ENCODE measurements at regions not wholly inside any gene's neighbourhood (a gene's known extent, or its start where the extent isn't known, plus 50 kb on each side); places are given as distances from the start of the nearest gene placed in this dataset.

DNA sequence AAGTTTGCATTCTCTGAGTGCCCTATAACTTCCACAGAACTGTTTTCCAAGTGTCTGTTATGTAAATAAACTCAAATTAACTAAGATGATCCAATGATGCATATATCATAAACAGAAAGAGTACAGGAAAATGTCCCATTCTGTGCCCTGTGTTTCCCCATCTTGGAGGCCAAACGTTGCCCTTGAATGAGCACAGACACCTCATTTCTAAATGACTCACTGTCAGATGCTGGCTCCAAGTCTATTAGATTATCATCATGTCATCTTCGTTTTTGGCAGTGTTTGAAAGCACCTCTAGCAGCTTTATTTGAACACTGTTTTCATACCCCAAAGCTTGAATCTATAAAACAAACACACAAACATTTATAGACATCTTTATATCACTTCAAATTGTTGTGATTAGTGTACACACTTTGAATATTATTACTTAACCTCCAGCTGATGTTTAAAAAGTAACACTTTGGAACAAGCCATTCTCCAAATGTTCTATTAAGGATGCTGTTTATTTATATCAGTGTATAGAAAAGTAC lies 424.2 kb downstream of the NOVA1 start:
- Mint-ChIP-seq H3K9me3 (peaks cover 4% of the 10 kb centered on the region), H3K27me3 (no peaks in the 10 kb centered on the region), H3K4me1 (no peaks in the 10 kb centered on the region), H3K4me3 (no peak overlapping the region), H3K36me3 (ENCODE audit: low read depth) (no peaks in the 10 kb centered on the region), H3K27ac (no peak overlapping the region)
- CTCF ChIA-PET, result no interaction called here
- DNase-seq, result no peak
- POLR2A ChIA-PET, result no interaction called here

DNA sequence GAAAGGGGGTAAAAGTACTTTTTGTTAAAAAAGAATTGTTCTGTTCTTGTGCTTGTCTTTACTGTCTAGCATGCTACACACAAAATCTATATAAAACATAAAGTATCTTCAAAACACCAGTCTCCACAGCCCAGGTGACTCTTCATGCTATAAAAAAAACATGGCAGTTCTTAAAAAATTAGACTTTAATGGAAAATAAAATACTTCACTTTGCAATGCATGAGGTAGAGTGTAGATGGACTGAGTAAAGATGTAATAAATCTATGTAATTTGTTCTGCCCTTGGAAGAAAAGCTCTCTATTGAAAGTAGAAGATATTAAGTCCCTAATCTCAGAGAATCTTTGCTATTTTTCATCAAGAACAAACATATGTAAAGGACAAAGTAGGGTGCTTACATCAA lies 425.4 kb downstream of the NOVA1 start:
- ChIA-PET POLR2A (no interaction called here), CTCF (no interaction called here)
- Mint-ChIP-seq H3K27me3 (no peaks in the 10 kb centered on the region), H3K36me3 (ENCODE audit: low read depth) (no peaks in the 10 kb centered on the region), H3K9me3 (peaks cover 4% of the 10 kb centered on the region), H3K27ac (no peak overlapping the region), H3K4me1 (no peaks in the 10 kb centered on the region), H3K4me3 (no peak overlapping the region)
- DNase-seq, result no peak

DNA sequence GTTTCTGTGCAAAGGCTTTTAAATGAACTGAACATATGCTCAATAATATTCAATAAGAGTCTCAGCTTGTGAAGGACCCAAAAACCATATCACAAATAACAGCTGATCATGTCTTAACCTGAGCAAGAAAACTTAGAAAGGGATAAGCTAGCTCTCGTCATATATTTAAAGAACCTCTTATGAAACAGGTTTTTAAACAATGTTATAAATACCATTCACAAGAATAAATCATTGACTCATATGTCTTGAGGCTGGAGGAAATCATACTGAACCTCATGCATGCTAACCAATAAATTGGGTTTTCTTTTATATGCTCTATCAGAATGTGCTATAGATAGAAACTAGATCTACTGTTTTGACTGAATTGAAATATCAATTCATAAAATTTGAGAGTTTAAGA lies 426.9 kb downstream of the NOVA1 start:
- H3K27me3 Mint-ChIP-seq, result no peaks in the 10 kb centered on the region
- no peaks in the 10 kb centered on the region for H3K4me1 Mint-ChIP-seq
- H3K9me3 Mint-ChIP-seq, result peaks cover 4% of the 10 kb centered on the region
- no peak overlapping the region for H3K27ac Mint-ChIP-seq
- CTCF ChIA-PET, result no interaction called here
- no peak for DNase-seq
- H3K4me3 Mint-ChIP-seq, result no peak overlapping the region
- POLR2A ChIA-PET, result no interaction called here
- H3K36me3 Mint-ChIP-seq (ENCODE audit: low read depth), result no peaks in the 10 kb centered on the region

DNA sequence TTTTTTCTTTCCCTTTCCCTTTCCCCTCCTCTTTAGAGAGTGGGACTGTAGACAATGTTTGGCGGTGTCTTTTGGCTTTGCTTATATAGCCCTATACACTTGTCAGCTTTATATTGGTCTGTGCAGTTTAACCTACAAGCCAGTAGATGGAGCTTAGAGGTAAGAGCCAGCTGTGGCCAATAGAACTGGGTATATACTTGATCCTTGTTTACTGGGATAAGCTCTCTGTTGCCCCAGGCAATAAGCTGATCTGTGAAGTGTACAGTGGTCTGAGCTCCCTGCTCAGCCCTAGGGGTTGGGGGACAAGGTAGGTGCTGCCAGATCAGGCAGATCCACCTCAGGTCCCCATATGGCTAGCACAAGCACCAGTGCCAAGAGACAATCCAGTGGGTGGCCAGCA lies 434.1 kb downstream of the NOVA1 start:
- H3K36me3 Mint-ChIP-seq (ENCODE audit: low read depth), result no peaks in the 10 kb centered on the region
- ChIA-PET CTCF (no interaction called here), POLR2A (no interaction called here)
- DNase-seq, result no peak
- H3K9me3 Mint-ChIP-seq, result peaks cover 13% of the 10 kb centered on the region
- H3K4me3 Mint-ChIP-seq, result no peak overlapping the region
- no peaks in the 10 kb centered on the region for H3K4me1 Mint-ChIP-seq
- H3K27ac Mint-ChIP-seq, result no peak overlapping the region
- no peaks in the 10 kb centered on the region for H3K27me3 Mint-ChIP-seq

DNA sequence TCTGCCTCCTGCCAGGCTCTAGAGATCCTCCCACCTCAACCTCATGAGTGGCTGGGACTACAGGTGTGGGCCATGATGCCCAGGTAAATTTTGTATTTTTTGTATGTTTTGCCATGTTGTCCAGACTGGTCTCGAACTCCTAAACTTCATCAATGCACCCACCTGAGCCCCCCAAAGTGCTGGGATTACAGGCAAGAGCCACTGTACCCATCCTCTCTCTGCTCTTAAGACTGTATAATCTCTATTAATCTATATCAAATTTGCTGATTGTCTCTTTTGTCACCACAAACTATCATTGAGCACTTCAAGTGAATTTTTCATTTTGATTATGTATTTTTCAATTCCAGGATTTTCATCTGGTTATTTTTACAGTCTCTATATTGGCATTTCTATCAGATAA lies 440.3 kb downstream of the NOVA1 start:
- no peaks in the 10 kb centered on the region for H3K4me1 Mint-ChIP-seq
- no peak for DNase-seq
- no peaks in the 10 kb centered on the region for H3K27me3 Mint-ChIP-seq
- peaks cover 14% of the 10 kb centered on the region for H3K9me3 Mint-ChIP-seq
- no peaks in the 10 kb centered on the region for H3K36me3 Mint-ChIP-seq (ENCODE audit: low read depth)
- H3K4me3 Mint-ChIP-seq, result no peak overlapping the region
- no peak overlapping the region for H3K27ac Mint-ChIP-seq
- ChIA-PET CTCF (no interaction called here), POLR2A (no interaction called here)

DNA sequence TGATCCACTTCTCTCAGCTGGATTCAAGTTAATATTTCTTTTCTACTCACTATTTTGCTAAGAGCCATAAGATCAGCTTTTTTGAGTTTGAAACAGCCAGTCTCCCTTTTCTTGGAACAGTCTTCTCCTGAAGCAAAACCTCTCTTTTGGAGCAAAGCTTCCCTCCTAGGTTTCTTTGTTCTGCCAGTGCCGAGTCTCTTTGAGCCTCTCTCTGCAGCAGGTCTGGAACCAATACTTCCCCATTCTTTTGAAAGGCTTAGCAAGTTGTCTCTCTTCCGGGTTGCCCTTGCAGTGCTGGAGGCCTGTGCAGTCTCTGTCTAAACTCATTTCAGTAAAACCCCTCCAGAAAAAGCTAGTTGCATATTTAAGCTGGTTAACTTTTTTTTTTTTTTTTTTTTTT lies 454.8 kb downstream of the NOVA1 start:
- Mint-ChIP-seq H3K9me3 (peaks cover 8% of the 10 kb centered on the region), H3K36me3 (ENCODE audit: low read depth) (no peaks in the 10 kb centered on the region), H3K27ac (no peak overlapping the region), H3K4me1 (no peaks in the 10 kb centered on the region), H3K27me3 (no peaks in the 10 kb centered on the region), H3K4me3 (no peak overlapping the region)
- DNase-seq, result no peak
- POLR2A ChIA-PET, result no interaction called here
- CTCF ChIA-PET, result no interaction called here

DNA sequence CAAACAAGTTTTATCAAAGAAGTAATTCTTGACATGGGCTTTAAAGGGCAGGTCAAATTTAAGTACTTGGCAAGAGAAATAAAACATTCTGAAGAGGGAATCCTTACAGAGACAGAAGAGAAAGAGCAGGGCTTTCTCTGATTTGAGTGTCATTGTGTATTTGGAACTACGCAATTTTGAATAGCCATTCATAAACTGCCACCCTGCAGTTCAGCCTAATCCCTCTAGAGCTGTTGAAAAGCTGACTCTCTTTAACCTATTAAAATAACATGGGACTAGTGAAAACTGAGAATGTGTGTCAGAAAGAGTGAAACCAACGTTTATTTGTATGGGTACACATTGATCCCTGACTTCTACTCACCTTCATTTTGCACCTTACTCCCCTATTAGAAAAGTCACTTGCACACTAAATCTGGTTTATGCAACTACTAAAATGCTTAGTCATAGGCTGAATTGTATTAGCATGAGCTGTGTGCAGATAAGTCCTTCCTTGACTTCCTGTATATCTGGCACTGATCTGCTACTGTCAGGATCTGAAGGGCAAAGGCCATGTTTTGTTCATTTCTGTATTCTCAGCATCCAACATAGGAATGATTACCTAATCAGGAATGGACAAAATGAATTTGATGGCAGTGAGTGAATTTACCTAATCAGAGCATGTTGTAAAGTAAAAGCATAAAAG lies 458.9 kb downstream of the NOVA1 start:
- Mint-ChIP-seq H3K4me3 (no peak overlapping the region), H3K36me3 (ENCODE audit: low read depth) (no peaks in the 10 kb centered on the region), H3K9me3 (peaks cover 22% of the 10 kb centered on the region), H3K27me3 (no peaks in the 10 kb centered on the region), H3K27ac (no peak overlapping the region), H3K4me1 (no peaks in the 10 kb centered on the region)
- CTCF ChIA-PET, result no interaction called here
- no peak for DNase-seq
- POLR2A ChIA-PET, result no interaction called here

DNA sequence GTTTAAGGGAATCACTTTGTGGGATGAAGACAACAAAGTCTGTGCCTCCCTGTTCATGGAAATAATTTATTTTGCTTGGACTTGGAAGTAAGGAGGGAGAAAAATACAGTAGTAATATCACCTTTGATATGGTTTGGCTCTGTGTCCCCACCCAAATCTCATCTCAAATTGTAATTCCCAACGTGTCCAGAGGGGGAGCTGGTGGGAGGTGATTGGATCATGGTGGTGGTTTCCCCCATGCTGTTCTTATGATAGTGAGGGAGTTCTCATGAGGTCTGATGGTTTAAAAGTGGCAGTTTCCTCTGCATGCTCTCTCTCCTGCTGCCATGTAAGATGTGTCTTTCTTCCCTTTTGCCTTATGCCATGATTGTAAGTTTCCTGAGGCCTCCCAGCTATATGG lies 460.7 kb downstream of the NOVA1 start:
- H3K27me3 Mint-ChIP-seq, result no peaks in the 10 kb centered on the region

DNA sequence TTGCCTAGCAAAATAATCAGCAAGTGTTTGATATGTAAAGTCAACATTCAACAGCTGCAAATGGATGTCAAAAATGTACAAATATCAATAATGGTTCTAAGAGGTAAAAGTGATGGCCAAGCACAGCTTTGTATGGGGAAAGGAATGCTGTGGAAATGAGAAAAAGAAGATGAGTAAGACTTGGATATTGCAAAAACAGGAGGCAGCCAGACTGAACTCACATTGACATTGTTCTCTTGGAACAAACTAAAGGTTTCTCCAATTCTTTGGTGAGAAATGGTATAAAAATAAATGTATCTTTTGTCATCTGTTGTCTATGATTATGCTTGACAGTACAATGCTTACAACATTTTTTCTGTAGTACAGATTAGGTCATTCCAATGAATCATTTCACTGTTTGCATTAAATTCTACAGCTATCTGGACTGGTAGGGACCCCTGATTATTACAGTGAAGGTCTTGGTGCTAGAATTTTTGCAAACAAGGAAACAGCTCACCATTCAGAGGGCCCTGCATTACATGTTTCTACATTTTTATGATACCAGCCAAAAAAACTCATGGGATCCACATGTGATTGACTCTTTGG lies 465.7 kb downstream of the NOVA1 start:
- H3K27ac Mint-ChIP-seq, result no peak overlapping the region
- no peaks in the 10 kb centered on the region for H3K4me1 Mint-ChIP-seq
- DNase-seq, result no peak
- ChIA-PET CTCF (no interaction called here), POLR2A (no interaction called here)
- H3K36me3 Mint-ChIP-seq (ENCODE audit: low read depth), result no peaks in the 10 kb centered on the region
- H3K4me3 Mint-ChIP-seq, result no peak overlapping the region
- H3K27me3 Mint-ChIP-seq, result no peaks in the 10 kb centered on the region
- H3K9me3 Mint-ChIP-seq, result peaks cover 19% of the 10 kb centered on the region

More for the DNA sequence above, 460.7 kb downstream of the NOVA1 start:
- Mint-ChIP-seq H3K9me3 (peaks cover 27% of the 10 kb centered on the region), H3K36me3 (ENCODE audit: low read depth) (no peaks in the 10 kb centered on the region), H3K4me1 (no peaks in the 10 kb centered on the region), H3K4me3 (no peak overlapping the region), H3K27ac (no peak overlapping the region)
- no peak for DNase-seq
- POLR2A ChIA-PET, result no interaction called here
- CTCF ChIA-PET, result no interaction called here

DNA sequence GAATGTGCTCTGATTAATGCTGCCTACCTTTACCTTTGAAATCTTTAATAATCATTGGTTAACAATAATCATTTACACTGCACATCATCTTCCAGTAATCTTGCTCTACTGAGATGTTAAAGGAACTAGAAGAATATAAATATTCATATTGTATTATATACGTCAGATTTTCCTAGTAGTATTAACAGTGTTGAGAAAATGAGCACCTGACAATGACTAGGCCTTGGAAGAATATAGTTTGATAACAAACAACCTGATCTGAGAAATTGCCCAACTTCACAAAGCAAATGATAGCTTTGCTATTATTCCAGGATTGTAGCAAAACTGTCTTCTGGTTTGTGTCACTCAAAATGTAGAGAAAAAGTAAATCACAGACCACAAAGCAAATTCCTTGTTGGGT lies 467.1 kb downstream of the NOVA1 start:
- H3K4me1 Mint-ChIP-seq, result no peaks in the 10 kb centered on the region
- H3K4me3 Mint-ChIP-seq, result no peak overlapping the region
- H3K27me3 Mint-ChIP-seq, result no peaks in the 10 kb centered on the region
- no peak for DNase-seq
- CTCF ChIA-PET, result no interaction called here
- no peaks in the 10 kb centered on the region for H3K36me3 Mint-ChIP-seq (ENCODE audit: low read depth)
- H3K9me3 Mint-ChIP-seq, result peaks cover 13% of the 10 kb centered on the region
- H3K27ac Mint-ChIP-seq, result no peak overlapping the region
- POLR2A ChIA-PET, result no interaction called here

DNA sequence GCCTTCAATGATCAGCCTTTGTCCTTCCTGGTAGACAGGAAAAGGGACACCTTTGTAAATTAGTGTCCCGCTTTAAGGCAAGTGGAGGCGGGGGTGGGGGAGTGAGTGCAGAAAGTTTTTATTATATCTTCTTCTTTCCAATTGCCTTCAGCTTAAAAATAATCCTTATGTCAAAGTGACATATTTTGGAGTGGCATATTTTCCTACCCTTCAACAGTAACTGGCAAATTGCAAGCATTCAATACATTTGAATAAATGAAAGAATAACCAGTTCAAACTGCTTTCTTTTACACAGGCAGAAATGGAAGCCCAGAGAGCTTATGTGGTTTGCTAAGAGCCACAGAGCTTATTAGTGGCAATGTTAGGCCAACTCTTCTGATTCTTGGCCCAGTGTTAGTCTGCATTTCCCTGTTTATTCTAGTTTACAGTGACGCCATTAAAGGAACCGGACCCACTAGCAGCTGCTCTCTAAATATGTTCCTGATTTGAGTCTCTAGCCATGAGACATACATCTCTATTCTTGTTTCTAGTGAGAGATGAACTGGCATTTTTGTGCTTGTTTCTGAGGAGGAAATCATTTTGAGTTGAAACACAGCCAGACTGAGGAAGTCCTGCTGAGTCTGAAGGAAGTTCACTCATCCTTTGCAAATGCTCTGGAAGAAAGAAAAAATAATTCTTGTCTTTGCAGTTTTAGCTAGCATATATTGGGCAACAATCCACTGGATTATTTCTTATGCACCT lies 468.7 kb downstream of the NOVA1 start:
- ChIA-PET CTCF (no interaction called here), POLR2A (no interaction called here)
- Mint-ChIP-seq H3K4me1 (no peaks in the 10 kb centered on the region), H3K36me3 (ENCODE audit: low read depth) (no peaks in the 10 kb centered on the region), H3K9me3 (peaks cover 16% of the 10 kb centered on the region), H3K27ac (no peak overlapping the region), H3K27me3 (no peaks in the 10 kb centered on the region), H3K4me3 (no peak overlapping the region)
- no peak for DNase-seq

DNA sequence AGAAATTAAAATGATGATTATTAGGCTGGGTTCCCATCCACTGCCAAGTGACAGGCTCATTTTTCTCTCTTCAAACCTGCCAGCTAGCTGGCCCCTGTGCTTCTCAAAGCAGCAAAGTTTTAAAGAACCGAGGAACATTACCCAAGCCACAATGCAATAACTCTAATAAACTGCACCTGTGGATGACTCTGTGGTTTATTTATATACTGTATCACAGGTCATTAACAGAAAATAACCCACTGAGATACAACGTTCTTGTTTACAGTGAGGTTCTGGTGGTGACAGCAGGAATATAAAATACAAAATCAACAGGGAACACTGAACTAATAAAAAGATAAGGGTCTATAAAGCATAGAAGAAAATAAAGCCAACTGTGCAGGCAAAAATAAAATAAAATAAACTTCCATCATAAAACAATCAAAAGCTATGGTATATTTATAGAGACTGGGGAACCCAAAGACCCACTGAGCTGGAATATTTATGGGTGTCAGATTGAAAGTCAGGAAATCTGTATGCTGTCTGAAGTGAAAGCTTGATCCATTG lies 472.9 kb downstream of the NOVA1 start:
- no peaks in the 10 kb centered on the region for H3K4me1 Mint-ChIP-seq
- no peaks in the 10 kb centered on the region for H3K27me3 Mint-ChIP-seq
- no peak for DNase-seq
- peaks cover 12% of the 10 kb centered on the region for H3K9me3 Mint-ChIP-seq
- H3K4me3 Mint-ChIP-seq, result no peak overlapping the region
- ChIA-PET POLR2A (no interaction called here), CTCF (no interaction called here)
- no peak overlapping the region for H3K27ac Mint-ChIP-seq
- no peaks in the 10 kb centered on the region for H3K36me3 Mint-ChIP-seq (ENCODE audit: low read depth)

DNA sequence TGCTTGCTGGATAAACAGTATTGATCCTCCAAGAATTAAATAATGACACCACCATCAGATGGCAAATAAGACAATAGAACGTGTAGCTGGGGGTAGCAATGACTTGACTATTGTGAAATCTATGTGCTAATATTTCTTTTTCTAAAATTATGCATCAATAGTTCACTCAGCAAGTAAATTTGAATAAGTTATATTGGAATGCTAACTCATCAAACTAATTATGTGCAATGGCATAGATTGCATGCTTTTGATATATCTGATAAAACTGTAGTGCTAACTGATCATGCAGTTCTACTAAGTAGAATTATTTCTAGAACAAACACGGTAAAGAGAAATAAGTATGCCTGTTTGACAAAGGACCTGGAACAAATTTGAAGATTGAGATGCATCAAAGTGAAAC lies 474.4 kb downstream of the NOVA1 start:
- Mint-ChIP-seq H3K27me3 (no peaks in the 10 kb centered on the region), H3K27ac (no peak overlapping the region), H3K4me1 (no peaks in the 10 kb centered on the region), H3K9me3 (peaks cover 16% of the 10 kb centered on the region), H3K36me3 (ENCODE audit: low read depth) (no peaks in the 10 kb centered on the region), H3K4me3 (no peak overlapping the region)
- ChIA-PET POLR2A (no interaction called here), CTCF (no interaction called here)
- DNase-seq, result no peak

DNA sequence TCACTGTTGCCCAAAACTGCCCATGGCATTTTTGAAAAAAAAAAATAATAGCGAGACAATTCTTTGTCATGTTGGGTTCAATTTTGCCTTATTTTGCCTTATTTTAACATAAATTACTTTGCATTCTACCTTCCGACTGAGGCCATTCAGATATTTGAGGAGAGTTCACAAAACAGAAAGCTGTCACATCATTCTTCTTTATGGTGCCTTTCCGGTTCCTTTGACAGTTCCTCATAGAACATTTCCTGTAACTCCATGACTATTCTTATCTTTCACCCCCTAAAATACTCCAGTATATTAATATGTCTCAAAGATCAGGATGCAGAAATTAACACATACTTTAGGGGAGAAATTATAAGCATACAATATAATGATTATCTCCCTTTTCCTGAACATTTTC lies 476.7 kb downstream of the NOVA1 start:
- Mint-ChIP-seq H3K27me3 (no peaks in the 10 kb centered on the region), H3K27ac (no peak overlapping the region), H3K9me3 (peaks cover 8% of the 10 kb centered on the region), H3K4me1 (no peaks in the 10 kb centered on the region), H3K36me3 (ENCODE audit: low read depth) (no peaks in the 10 kb centered on the region), H3K4me3 (no peak overlapping the region)
- no peak for DNase-seq
- ChIA-PET CTCF (no interaction called here), POLR2A (no interaction called here)

Measured in activated CD4-positive, alpha-beta memory T cell treated with anti-CD3 and anti-CD28 coated beads, Interleukin-2, amount 10 ng/mL, durations not matched to agents 7 days and 5 days (primary cell).